Adipocyte (in vitro differentiated cells): ENCODE measurements at regions not wholly inside any gene's neighbourhood (a gene's known extent, or its start where the extent isn't known, plus 50 kb on each side); places are given as distances from the start of the nearest gene placed in this dataset.
"Not testable (repeated sequence)": the region's sequence is repeated elsewhere in the genome, so short reads cannot be mapped to it uniquely, and the experiment has no call there.

ENCODE experiments used
- DNase-seq: peaks from one replicate; pipeline ENCODE4 v3.0.0-alpha.2; 2015; ENCODE audit warnings: low read depth
- H3K27me3 ChIP-seq: replicated peaks from 2 replicates; pipeline ENCODE4 v1.7.0; 2013; ENCODE audit warnings: mild to moderate bottlenecking, low read length, moderate library complexity; ENCODE audit not compliant: control insufficient read depth, insufficient read depth
- H3K36me3 ChIP-seq: 2 replicates; pipeline ENCODE4 v1.7.0; 2013; ENCODE audit warnings: low read length, mild to moderate bottlenecking, moderate library complexity; ENCODE audit not compliant: control insufficient read depth, insufficient read depth, severe bottlenecking
- H3K4me1 ChIP-seq: 2 replicates; pipeline ENCODE4 v1.7.0; 2013; ENCODE audit warnings: mild to moderate bottlenecking, low read length, moderate library complexity; ENCODE audit not compliant: control insufficient read depth, insufficient read depth
- H3K4me3 ChIP-seq: 2 replicates; pipeline ENCODE4 v1.7.0; 2013; ENCODE audit warnings: mild to moderate bottlenecking, low read length, moderate library complexity
- H3K9ac ChIP-seq: 2 replicates; pipeline ENCODE4 v1.7.0; 2013; ENCODE audit warnings: mild to moderate bottlenecking, low read length, moderate library complexity
- H3K9me3 ChIP-seq: 2 replicates; pipeline ENCODE4 v1.7.0; 2013; ENCODE audit warnings: mild to moderate bottlenecking, low read length, moderate library complexity; ENCODE audit not compliant: control insufficient read depth

- DNase-seq, result no peak
- Histone ChIP-seq H3K9me3 (peaks cover 20% of the 10 kb centered on the region), H3K9ac (no peak overlapping the region), H3K27me3 (no peaks in the 10 kb centered on the region), H3K4me3 (no peak overlapping the region), H3K36me3 (peaks cover 8% of the 10 kb centered on the region), H3K4me1 (peaks cover 37% of the 10 kb centered on the region)
Measured at GRCh38 chr17:63294776-63295175, 151.3 kb downstream of the CYB561 start.

GRCh38 chr17:63295288-63295687 lies 150.8 kb downstream of the CYB561 start:
- Histone ChIP-seq H3K4me3 (no peak overlapping the region), H3K9ac (no peak overlapping the region), H3K4me1 (peaks cover 37% of the 10 kb centered on the region), H3K36me3 (peaks cover 8% of the 10 kb centered on the region), H3K27me3 (no peaks in the 10 kb centered on the region), H3K9me3 (peaks cover 20% of the 10 kb centered on the region)
- peak; percentile 8 for DNase-seq

GRCh38 chr17:63295839-63296590 lies 150.1 kb downstream of the CYB561 start:
- peaks cover 37% of the 10 kb centered on the region for H3K4me1 ChIP-seq
- H3K9ac ChIP-seq, result no peak overlapping the region
- peak overlapping the region; percentile 25 for H3K4me3 ChIP-seq
- peaks cover 20% of the 10 kb centered on the region for H3K9me3 ChIP-seq
- H3K36me3 ChIP-seq, result peaks cover 8% of the 10 kb centered on the region
- H3K27me3 ChIP-seq, result no peaks in the 10 kb centered on the region
- no peak for DNase-seq

GRCh38 chr17:63298916-63299315 lies 147.2 kb downstream of the CYB561 start:
- H3K36me3 ChIP-seq, H3K27me3 ChIP-seq, H3K4me3 ChIP-seq, H3K9ac ChIP-seq, DNase-seq: not testable (repeated sequence)
- peaks cover 20% of the 10 kb centered on the region for H3K9me3 ChIP-seq
- peaks cover 20% of the 10 kb centered on the region for H3K4me1 ChIP-seq

DNA sequence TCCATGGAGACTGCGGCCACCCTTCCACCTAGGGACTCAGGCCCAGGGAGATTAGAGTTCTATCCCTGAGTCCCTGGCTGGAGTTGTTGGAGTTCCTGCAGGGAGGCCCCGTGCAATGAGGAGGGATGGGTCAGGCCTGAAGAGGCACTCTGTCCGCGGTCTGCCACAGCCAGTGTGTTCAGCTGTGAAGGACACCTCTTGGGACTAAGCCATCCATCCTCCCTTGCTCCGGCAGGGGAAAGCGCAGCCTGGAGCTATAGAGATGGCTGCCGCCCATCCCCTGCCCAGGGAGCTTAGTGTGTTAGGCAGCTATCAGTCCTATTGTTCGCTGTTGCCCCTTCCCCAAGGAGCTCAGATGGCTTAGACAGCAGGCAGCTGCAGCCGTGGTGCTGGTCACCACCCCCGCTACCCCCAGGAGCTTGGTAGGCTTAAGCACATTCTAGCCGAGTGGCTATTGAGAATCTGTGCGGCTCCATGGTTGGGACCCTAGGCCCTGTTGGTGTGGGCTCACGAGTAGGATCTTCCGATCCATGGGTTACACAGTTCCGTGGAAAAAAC lies 141.3 kb downstream of the CYB561 start:
- no peak for DNase-seq
- H3K9me3 ChIP-seq, result no peaks in the 10 kb centered on the region
- peaks cover 4% of the 10 kb centered on the region for H3K4me1 ChIP-seq

DNA sequence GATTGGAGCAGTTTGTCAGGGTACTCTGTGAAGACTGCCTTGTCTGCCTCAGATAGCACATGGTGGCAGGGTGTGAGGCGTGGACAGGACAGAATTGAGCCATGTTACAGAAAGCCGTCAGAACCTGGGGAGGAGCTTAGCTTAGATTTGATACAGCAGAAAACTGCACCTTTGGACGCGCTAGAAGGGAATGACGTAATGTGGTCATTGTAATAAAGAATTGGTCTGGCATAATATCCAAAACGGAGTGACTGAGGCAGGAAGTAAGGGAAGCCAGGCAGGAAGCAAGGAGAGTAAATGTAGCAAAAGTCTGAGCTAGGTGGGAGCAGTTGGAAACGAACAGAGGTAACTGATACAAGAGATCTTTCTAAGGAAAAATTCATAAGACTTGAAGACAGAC lies 140.2 kb downstream of the CYB561 start:
- Histone ChIP-seq H3K4me1 (peaks cover 4% of the 10 kb centered on the region), H3K9me3 (no peaks in the 10 kb centered on the region)
- no peak for DNase-seq

More for the DNA sequence above, 141.3 kb downstream of the CYB561 start:
- H3K9ac ChIP-seq, result no peak overlapping the region
- H3K27me3 ChIP-seq, result no peaks in the 10 kb centered on the region
- no peak overlapping the region for H3K4me3 ChIP-seq
- H3K36me3 ChIP-seq, result no peaks in the 10 kb centered on the region

GRCh38 chr17:63306855-63307254 lies 139.3 kb downstream of the CYB561 start:
- Histone ChIP-seq H3K9me3 (no peaks in the 10 kb centered on the region), H3K36me3 (no peaks in the 10 kb centered on the region), H3K9ac (no peak overlapping the region), H3K4me3 (no peak overlapping the region), H3K4me1 (peaks cover 4% of the 10 kb centered on the region), H3K27me3 (no peaks in the 10 kb centered on the region)
- no peak for DNase-seq

More for the DNA sequence above, 140.2 kb downstream of the CYB561 start:
- Histone ChIP-seq H3K36me3 (no peaks in the 10 kb centered on the region), H3K4me3 (no peak overlapping the region), H3K27me3 (no peaks in the 10 kb centered on the region), H3K9ac (no peak overlapping the region)

GRCh38 chr17:63308272-63308671 lies 137.8 kb downstream of the CYB561 start:
- H3K27me3 ChIP-seq, result no peaks in the 10 kb centered on the region
- no peak for DNase-seq
- H3K4me3 ChIP-seq, result no peak overlapping the region
- H3K4me1 ChIP-seq, result peaks cover 4% of the 10 kb centered on the region
- H3K36me3 ChIP-seq, result no peaks in the 10 kb centered on the region
- H3K9ac ChIP-seq, result no peak overlapping the region
- no peaks in the 10 kb centered on the region for H3K9me3 ChIP-seq

- Histone ChIP-seq H3K9me3 (no peaks in the 10 kb centered on the region), H3K4me1 (peaks cover 4% of the 10 kb centered on the region), H3K9ac (no peak overlapping the region), H3K27me3 (no peaks in the 10 kb centered on the region), H3K36me3 (peaks cover 2% of the 10 kb centered on the region), H3K4me3 (no peak overlapping the region)
- peak; percentile 15 for DNase-seq
Measured at GRCh38 chr17:63309021-63309420, 137.1 kb downstream of the CYB561 start.

GRCh38 chr17:63311416-63311937 lies 134.6 kb downstream of the CYB561 start:
- H3K4me3 ChIP-seq, result no peak overlapping the region

DNA sequence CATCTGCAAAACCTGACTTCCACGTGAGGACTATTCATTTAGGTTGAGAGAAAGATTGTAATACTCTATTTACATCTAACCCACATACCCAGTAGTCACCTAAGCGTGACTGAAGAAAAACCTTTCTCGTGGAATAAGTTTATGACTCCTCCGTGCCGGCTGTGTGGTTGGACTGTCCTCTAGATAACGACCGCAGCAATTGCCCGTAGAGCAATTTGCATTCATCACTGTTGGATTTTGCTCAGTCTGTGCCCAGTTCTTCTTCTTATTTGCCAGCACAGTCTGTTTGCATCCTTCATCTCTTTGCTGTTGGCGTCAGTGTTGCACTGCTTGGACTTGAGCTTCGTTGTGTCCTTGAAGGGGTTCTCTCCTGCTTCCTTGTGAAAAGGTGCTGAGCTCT lies 131.3 kb downstream of the CYB561 start:
- Histone ChIP-seq H3K36me3 (peaks cover 43% of the 10 kb centered on the region), H3K4me3 (no peak overlapping the region), H3K4me1 (no peaks in the 10 kb centered on the region)

More at GRCh38 chr17:63311416-63311937, 134.6 kb downstream of the CYB561 start:
- Histone ChIP-seq H3K36me3 (peaks cover 24% of the 10 kb centered on the region), H3K9ac (no peak overlapping the region), H3K27me3 (no peaks in the 10 kb centered on the region), H3K4me1 (peaks cover 4% of the 10 kb centered on the region), H3K9me3 (no peaks in the 10 kb centered on the region)
- no peak for DNase-seq

More for the DNA sequence above, 131.3 kb downstream of the CYB561 start:
- Histone ChIP-seq H3K27me3 (no peaks in the 10 kb centered on the region), H3K9me3 (no peaks in the 10 kb centered on the region), H3K9ac (no peak overlapping the region)
- no peak for DNase-seq
